ENCODE measurements at regions not wholly inside any gene's neighbourhood (a gene's known extent, or its start where the extent isn't known, plus 50 kb on each side); places are given as distances from the start of the nearest gene placed in this dataset.

DNA sequence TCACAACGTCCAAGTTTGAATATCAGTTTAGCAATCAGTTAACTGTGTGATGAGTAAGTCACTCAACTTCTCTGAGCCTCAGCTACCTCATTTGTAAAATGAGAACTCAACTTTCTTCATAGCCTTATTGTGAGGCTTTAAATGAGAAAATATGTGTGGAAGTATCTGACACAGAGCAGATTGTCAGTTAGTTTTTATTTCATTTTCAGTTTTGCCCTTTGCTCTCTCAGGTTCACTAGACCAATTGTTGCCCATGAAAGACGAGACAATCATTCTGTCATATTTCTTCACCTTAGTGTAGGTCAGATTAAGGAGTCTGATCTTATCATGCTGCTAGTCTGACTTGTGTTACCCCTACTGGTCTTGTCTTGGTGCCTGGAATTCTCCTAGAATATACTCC lies 232.8 kb upstream of the PTBP2 start:
- no peak overlapping the region for H3K4me2 ChIP-seq (ENCODE audit: low read length)
- H3K36me3 ChIP-seq (ENCODE audit: insufficient read depth, low read length) = no peaks in the 10 kb centered on the region
- no peak overlapping the region for H3K4me3 ChIP-seq (ENCODE audit: low read depth, low read length, poor library complexity, severe bottlenecking)
- H3K79me2 ChIP-seq (ENCODE audit: insufficient read depth, low read depth, low read length) = no peaks in the 10 kb centered on the region
- H2AFZ ChIP-seq (ENCODE audit: low read length) = no peak overlapping the region
- BruUV-seq (replicated peaks) = no TSS peak
- no peaks in the 10 kb centered on the region for H3K9me3 ChIP-seq (ENCODE audit: low read length)
- intact Hi-C loops (cut with micrococcal nuclease; ENCODE audit: unreplicated experiment) = no loop called here
- TF ChIP-seq CTCF (conservative IDR thresholded peaks at IDR 0.05; ENCODE audit: low read length) = no peak
- TF ChIP-seq EZH2phosphoT487 (IDR thresholded peaks at IDR 0.05; ENCODE audit: borderline replicate concordance, low read depth, low read length) = no peak
- DNase-seq (ENCODE audit: low spot score) = no peak
- no peak overlapping the region for H3K27ac ChIP-seq (ENCODE audit: low read depth, low read length, poor library complexity, severe bottlenecking)
- CTCF ChIA-PET (ENCODE audit: unreplicated experiment) = no interaction called here
- no peaks in the 10 kb centered on the region for H3K9me2 ChIP-seq (ENCODE audit: insufficient read depth, low read length)
- H3K4me1 ChIP-seq (ENCODE audit: insufficient read depth, low read length, poor library complexity, severe bottlenecking) = no peaks in the 10 kb centered on the region
- POLR2A ChIA-PET = interaction anchor here (0.5 kb wide), 1 partner anchor 61 kb away, joined by 3 read pairs; no protein-coding TSS in a partner anchor
- no peaks in the 10 kb centered on the region for H4K20me1 ChIP-seq (ENCODE audit: insufficient read depth, low read length)

GRCh38 chr1:96492236-96492635 lies 229.3 kb upstream of the PTBP2 start:
- no peak overlapping the region for H3K4me3 ChIP-seq (ENCODE audit: low read depth, low read length, poor library complexity, severe bottlenecking)
- H3K9me2 ChIP-seq (ENCODE audit: insufficient read depth, low read length) = no peaks in the 10 kb centered on the region
- no peak overlapping the region for H2AFZ ChIP-seq (ENCODE audit: low read length)
- intact Hi-C loops (cut with micrococcal nuclease; ENCODE audit: unreplicated experiment) = no loop called here
- DNase-seq (ENCODE audit: low spot score) = no peak
- POLR2A ChIA-PET = interaction anchor here (0.6 kb wide), 1 partner anchor 775 kb away, joined by 3 read pairs; no protein-coding TSS in a partner anchor
- no TSS peak for BruUV-seq (replicated peaks)
- TF ChIP-seq EZH2phosphoT487 (IDR thresholded peaks at IDR 0.05; ENCODE audit: borderline replicate concordance, low read depth, low read length) (no peak), CTCF (conservative IDR thresholded peaks at IDR 0.05; ENCODE audit: low read length) (no peak)
- H3K36me3 ChIP-seq (ENCODE audit: insufficient read depth, low read length) = no peaks in the 10 kb centered on the region
- no peaks in the 10 kb centered on the region for H3K9me3 ChIP-seq (ENCODE audit: low read length)
- no peak overlapping the region for H3K4me2 ChIP-seq (ENCODE audit: low read length)
- no peak overlapping the region for H3K27ac ChIP-seq (ENCODE audit: low read depth, low read length, poor library complexity, severe bottlenecking)
- H3K79me2 ChIP-seq (ENCODE audit: insufficient read depth, low read depth, low read length) = no peaks in the 10 kb centered on the region
- CTCF ChIA-PET (ENCODE audit: unreplicated experiment) = no interaction called here
- H4K20me1 ChIP-seq (ENCODE audit: insufficient read depth, low read length) = no peaks in the 10 kb centered on the region
- H3K4me1 ChIP-seq (ENCODE audit: insufficient read depth, low read length, poor library complexity, severe bottlenecking) = no peaks in the 10 kb centered on the region

DNA sequence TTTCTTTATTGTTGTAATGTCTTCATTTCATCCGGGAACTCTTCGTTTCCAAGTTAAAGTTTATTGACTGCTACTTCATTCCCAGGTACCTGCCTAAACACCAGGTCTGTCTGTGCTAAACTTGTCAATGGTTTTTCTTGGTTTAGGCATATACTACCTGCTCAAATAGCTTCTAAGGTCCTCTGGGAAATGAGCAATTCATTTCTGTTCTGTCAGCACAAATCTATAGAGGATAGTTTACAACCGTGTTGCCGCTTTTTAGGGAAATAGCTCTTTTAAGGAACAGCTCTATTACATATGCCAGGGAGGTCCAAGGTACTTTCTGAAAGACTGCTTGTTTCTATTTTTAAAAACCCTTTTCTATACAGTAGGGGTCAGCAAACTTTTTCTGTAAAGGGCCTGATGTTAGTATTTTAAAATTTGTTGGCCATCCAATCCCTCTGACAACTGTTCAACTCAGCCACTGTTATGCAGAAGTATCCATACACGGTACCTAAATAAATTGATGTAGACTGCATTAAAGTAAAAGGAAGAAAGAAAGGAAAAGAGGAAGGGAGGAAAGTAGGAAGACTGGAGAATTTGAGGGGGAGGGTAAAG lies 222.7 kb upstream of the PTBP2 start:
- BruUV-seq (replicated peaks) = no TSS peak
- no peaks in the 10 kb centered on the region for H3K79me2 ChIP-seq (ENCODE audit: insufficient read depth, low read depth, low read length)
- H3K4me3 ChIP-seq (ENCODE audit: low read depth, low read length, poor library complexity, severe bottlenecking) = no peak overlapping the region
- intact Hi-C loops (cut with micrococcal nuclease; ENCODE audit: unreplicated experiment) = no loop called here
- no peaks in the 10 kb centered on the region for H3K36me3 ChIP-seq (ENCODE audit: insufficient read depth, low read length)
- no peaks in the 10 kb centered on the region for H3K9me2 ChIP-seq (ENCODE audit: insufficient read depth, low read length)
- H3K4me2 ChIP-seq (ENCODE audit: low read length) = no peak overlapping the region
- no peak for TF ChIP-seq CTCF (conservative IDR thresholded peaks at IDR 0.05; ENCODE audit: low read length)
- TF ChIP-seq EZH2phosphoT487 (IDR thresholded peaks at IDR 0.05; ENCODE audit: borderline replicate concordance, low read depth, low read length) = no peak
- POLR2A ChIA-PET = no interaction called here
- H3K9me3 ChIP-seq (ENCODE audit: low read length) = peaks cover 6% of the 10 kb centered on the region; the same call in 1 of the 2 replicates
- H4K20me1 ChIP-seq (ENCODE audit: insufficient read depth, low read length) = no peaks in the 10 kb centered on the region
- no peak for DNase-seq (ENCODE audit: low spot score)
- H3K27ac ChIP-seq (ENCODE audit: low read depth, low read length, poor library complexity, severe bottlenecking) = no peak overlapping the region
- H2AFZ ChIP-seq (ENCODE audit: low read length) = no peak overlapping the region
- CTCF ChIA-PET (ENCODE audit: unreplicated experiment) = no interaction called here
- no peaks in the 10 kb centered on the region for H3K4me1 ChIP-seq (ENCODE audit: insufficient read depth, low read length, poor library complexity, severe bottlenecking)

Measured in OCI-LY7 (cell line).